ENCODE measurements at regions not wholly inside any gene's neighbourhood (a gene's known extent, or its start where the extent isn't known, plus 50 kb on each side); places are given as distances from the start of the nearest gene placed in this dataset.

DNA sequence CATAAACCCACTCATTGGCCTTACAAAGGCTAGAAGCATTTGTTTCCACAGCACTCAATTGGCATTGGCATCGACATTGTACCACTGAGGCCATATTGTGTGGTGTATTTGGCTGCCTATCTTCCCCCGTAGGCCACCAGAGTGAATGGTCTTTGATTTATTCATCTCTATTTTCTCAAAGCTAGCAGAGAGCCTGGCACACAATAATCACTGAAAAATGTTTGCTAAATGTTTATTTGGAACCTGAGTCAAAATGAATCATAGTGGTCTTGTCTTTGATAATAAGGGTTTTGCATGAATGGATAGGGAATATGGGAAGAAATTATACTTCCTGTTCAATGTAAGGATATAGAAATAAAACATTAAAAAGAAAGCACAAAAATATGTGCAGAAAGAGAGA is 107.3 kb upstream of the SLC8A1 start:
- H3K9me3 ChIP-seq (ENCODE audit: control insufficient read depth, low read depth, low read length) = no peaks in the 10 kb centered on the region
- H3K4me1 ChIP-seq (ENCODE audit: control insufficient read depth, insufficient read depth, low read length) = no peaks in the 10 kb centered on the region
- H3K27me3 ChIP-seq (ENCODE audit: control insufficient read depth, insufficient read depth, low read length) = no peaks in the 10 kb centered on the region
- no peak overlapping the region for H3K4me3 ChIP-seq (ENCODE audit: low read length)
- no peaks in the 10 kb centered on the region for H3K36me3 ChIP-seq (ENCODE audit: control insufficient read depth, insufficient read depth, low read length)
- H3K27ac ChIP-seq (ENCODE audit: low read length) = no peak overlapping the region
- no peak for DNase-seq
- WGBS (ENCODE audit: insufficient coverage, low lambda C conversion rate) = no CpG with 5 or more reads among the region's 2 CpGs

- no peaks in the 10 kb centered on the region for H3K27me3 ChIP-seq (ENCODE audit: control insufficient read depth, insufficient read depth, low read length)
- no peaks in the 10 kb centered on the region for H3K9me3 ChIP-seq (ENCODE audit: control insufficient read depth, low read depth, low read length)
- no peaks in the 10 kb centered on the region for H3K4me1 ChIP-seq (ENCODE audit: control insufficient read depth, insufficient read depth, low read length)
- no peak overlapping the region for H3K27ac ChIP-seq (ENCODE audit: low read length)
- DNase-seq = no peak
- no peak overlapping the region for H3K4me3 ChIP-seq (ENCODE audit: low read length)
- no peaks in the 10 kb centered on the region for H3K36me3 ChIP-seq (ENCODE audit: control insufficient read depth, insufficient read depth, low read length)
- 75% methylated on average over 2 of the region's 2 CpGs for whole genome bisulfite sequencing (ENCODE audit: insufficient coverage, low lambda C conversion rate)
These were observed 112.3 kb upstream of the SLC8A1 start for GRCh38 chr2:40564184-40564583.

GRCh38 chr2:40579247-40579646 is 127.4 kb upstream of the SLC8A1 start:
- WGBS (ENCODE audit: insufficient coverage, low lambda C conversion rate) = 89% methylated on average over 1 of the region's 1 CpG
- Histone ChIP-seq H3K9me3 (ENCODE audit: control insufficient read depth, low read depth, low read length) (no peaks in the 10 kb centered on the region), H3K4me1 (ENCODE audit: control insufficient read depth, insufficient read depth, low read length) (no peaks in the 10 kb centered on the region), H3K36me3 (ENCODE audit: control insufficient read depth, insufficient read depth, low read length) (no peaks in the 10 kb centered on the region), H3K4me3 (ENCODE audit: low read length) (no peak overlapping the region), H3K27me3 (ENCODE audit: control insufficient read depth, insufficient read depth, low read length) (no peaks in the 10 kb centered on the region), H3K27ac (ENCODE audit: low read length) (no peak overlapping the region)
- DNase-seq = no peak

- DNase-seq = no peak
- no peaks in the 10 kb centered on the region for H3K4me1 ChIP-seq (ENCODE audit: control insufficient read depth, insufficient read depth, low read length)
- H3K27ac ChIP-seq (ENCODE audit: low read length) = no peak overlapping the region
- no peaks in the 10 kb centered on the region for H3K27me3 ChIP-seq (ENCODE audit: control insufficient read depth, insufficient read depth, low read length)
- H3K4me3 ChIP-seq (ENCODE audit: low read length) = no peak overlapping the region
- WGBS (ENCODE audit: insufficient coverage, low lambda C conversion rate) = 100% methylated on average over 1 of the region's 2 CpGs
- H3K36me3 ChIP-seq (ENCODE audit: control insufficient read depth, insufficient read depth, low read length) = no peaks in the 10 kb centered on the region
- H3K9me3 ChIP-seq (ENCODE audit: control insufficient read depth, low read depth, low read length) = no peaks in the 10 kb centered on the region
These were observed 132.5 kb upstream of the SLC8A1 start for GRCh38 chr2:40584432-40584831.

DNA sequence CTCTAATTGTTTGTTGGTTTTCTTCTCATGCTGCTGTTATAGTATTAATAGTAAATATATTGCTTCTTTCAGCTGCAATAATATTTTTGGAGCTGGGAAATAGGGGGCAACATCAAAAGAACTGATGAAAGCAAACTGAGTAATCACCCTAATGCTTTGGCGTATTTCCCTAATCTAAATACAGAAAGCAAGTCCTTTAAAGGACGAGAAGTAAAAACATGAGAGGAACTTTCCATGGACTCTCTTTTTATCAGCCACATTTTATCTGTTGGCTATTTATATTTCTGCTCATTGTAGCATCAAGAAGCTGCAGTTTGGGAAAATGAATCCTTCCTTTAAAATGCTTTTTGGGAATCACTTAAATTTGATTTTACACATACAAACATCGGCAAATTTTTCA is 139.9 kb upstream of the SLC8A1 start:
- DNase-seq = no peak
- H3K27ac ChIP-seq (ENCODE audit: low read length) = no peak overlapping the region
- H3K9me3 ChIP-seq (ENCODE audit: control insufficient read depth, low read depth, low read length) = no peaks in the 10 kb centered on the region
- no peak overlapping the region for H3K4me3 ChIP-seq (ENCODE audit: low read length)
- no peaks in the 10 kb centered on the region for H3K4me1 ChIP-seq (ENCODE audit: control insufficient read depth, insufficient read depth, low read length)
- H3K27me3 ChIP-seq (ENCODE audit: control insufficient read depth, insufficient read depth, low read length) = no peaks in the 10 kb centered on the region
- no peaks in the 10 kb centered on the region for H3K36me3 ChIP-seq (ENCODE audit: control insufficient read depth, insufficient read depth, low read length)
- WGBS (ENCODE audit: insufficient coverage, low lambda C conversion rate) = 62% methylated on average over 3 of the region's 3 CpGs

- WGBS (ENCODE audit: insufficient coverage, low lambda C conversion rate) = 41% methylated on average over 2 of the region's 2 CpGs
- no peak for DNase-seq
- Histone ChIP-seq H3K36me3 (ENCODE audit: control insufficient read depth, insufficient read depth, low read length) (no peaks in the 10 kb centered on the region), H3K4me3 (ENCODE audit: low read length) (no peak overlapping the region), H3K4me1 (ENCODE audit: control insufficient read depth, insufficient read depth, low read length) (no peaks in the 10 kb centered on the region), H3K27me3 (ENCODE audit: control insufficient read depth, insufficient read depth, low read length) (no peaks in the 10 kb centered on the region), H3K9me3 (ENCODE audit: control insufficient read depth, low read depth, low read length) (no peaks in the 10 kb centered on the region), H3K27ac (ENCODE audit: low read length) (no peak overlapping the region)
These were observed 140.3 kb upstream of the SLC8A1 start for GRCh38 chr2:40592218-40592617.

DNA sequence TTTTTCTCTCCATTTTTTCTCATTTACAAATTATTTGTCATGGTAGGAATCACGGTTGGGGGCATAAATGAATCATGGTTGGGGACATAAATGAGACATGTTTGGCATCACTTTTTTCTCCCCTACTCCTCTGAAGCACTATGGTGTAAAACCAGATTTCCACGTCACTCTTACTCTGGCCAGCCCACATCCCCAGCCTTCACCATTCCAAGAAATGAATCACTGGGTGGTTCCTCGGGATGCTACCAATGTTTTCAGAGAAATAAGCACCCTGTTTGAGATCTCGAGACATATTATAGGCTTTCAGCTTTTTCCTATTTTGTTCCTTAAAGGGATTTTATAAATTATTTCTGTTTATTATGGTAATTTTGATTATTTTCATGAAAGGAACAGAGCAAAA is 155.0 kb upstream of the SLC8A1 start:
- no peak for DNase-seq
- no peak overlapping the region for H3K4me3 ChIP-seq (ENCODE audit: low read length)
- no peak overlapping the region for H3K27ac ChIP-seq (ENCODE audit: low read length)
- H3K36me3 ChIP-seq (ENCODE audit: control insufficient read depth, insufficient read depth, low read length) = no peaks in the 10 kb centered on the region
- no peaks in the 10 kb centered on the region for H3K27me3 ChIP-seq (ENCODE audit: control insufficient read depth, insufficient read depth, low read length)
- no peaks in the 10 kb centered on the region for H3K9me3 ChIP-seq (ENCODE audit: control insufficient read depth, low read depth, low read length)
- H3K4me1 ChIP-seq (ENCODE audit: control insufficient read depth, insufficient read depth, low read length) = no peaks in the 10 kb centered on the region
- 93% methylated on average over 3 of the region's 4 CpGs for WGBS (ENCODE audit: insufficient coverage, low lambda C conversion rate)

- Histone ChIP-seq H3K9me3 (ENCODE audit: control insufficient read depth, low read depth, low read length) (no peaks in the 10 kb centered on the region), H3K4me1 (ENCODE audit: control insufficient read depth, insufficient read depth, low read length) (no peaks in the 10 kb centered on the region), H3K4me3 (ENCODE audit: low read length) (no peak overlapping the region), H3K27ac (ENCODE audit: low read length) (no peak overlapping the region), H3K27me3 (ENCODE audit: control insufficient read depth, insufficient read depth, low read length) (no peaks in the 10 kb centered on the region), H3K36me3 (ENCODE audit: control insufficient read depth, insufficient read depth, low read length) (no peaks in the 10 kb centered on the region)
- DNase-seq = no peak
- WGBS (ENCODE audit: insufficient coverage, low lambda C conversion rate) = no CpG with 5 or more reads among the region's 4 CpGs
These were observed 159.3 kb upstream of the SLC8A1 start for GRCh38 chr2:40611196-40611595.

DNA sequence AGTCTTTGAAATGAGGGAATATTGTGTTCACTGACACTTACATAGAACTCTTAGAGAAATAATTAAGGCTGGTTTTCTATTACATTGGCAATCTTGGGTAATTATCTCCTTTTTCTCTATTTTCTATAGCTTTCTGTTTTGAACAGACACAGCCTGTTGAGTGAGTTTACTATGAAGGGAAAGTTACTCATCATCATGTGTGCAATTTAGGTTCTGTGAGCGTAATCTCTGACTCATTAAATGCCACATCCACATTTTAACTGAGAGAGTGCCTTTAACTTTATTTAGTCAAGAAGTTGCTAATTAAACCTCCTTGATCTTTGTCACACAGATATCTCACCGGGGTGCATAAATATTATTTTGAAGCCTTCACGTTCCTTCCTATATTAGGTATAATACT is 174.0 kb upstream of the SLC8A1 start:
- Histone ChIP-seq H3K27me3 (ENCODE audit: control insufficient read depth, insufficient read depth, low read length) (no peaks in the 10 kb centered on the region), H3K27ac (ENCODE audit: low read length) (no peak overlapping the region), H3K4me1 (ENCODE audit: control insufficient read depth, insufficient read depth, low read length) (no peaks in the 10 kb centered on the region), H3K4me3 (ENCODE audit: low read length) (no peak overlapping the region), H3K36me3 (ENCODE audit: control insufficient read depth, insufficient read depth, low read length) (no peaks in the 10 kb centered on the region), H3K9me3 (ENCODE audit: control insufficient read depth, low read depth, low read length) (no peaks in the 10 kb centered on the region)
- 65% methylated on average over 2 of the region's 3 CpGs for WGBS (ENCODE audit: insufficient coverage, low lambda C conversion rate)
- DNase-seq = no peak

GRCh38 chr2:40628556-40628955 is 176.7 kb upstream of the SLC8A1 start:
- Histone ChIP-seq H3K27ac (ENCODE audit: low read length) (no peak overlapping the region), H3K4me3 (ENCODE audit: low read length) (no peak overlapping the region), H3K36me3 (ENCODE audit: control insufficient read depth, insufficient read depth, low read length) (no peaks in the 10 kb centered on the region), H3K9me3 (ENCODE audit: control insufficient read depth, low read depth, low read length) (no peaks in the 10 kb centered on the region), H3K27me3 (ENCODE audit: control insufficient read depth, insufficient read depth, low read length) (no peaks in the 10 kb centered on the region), H3K4me1 (ENCODE audit: control insufficient read depth, insufficient read depth, low read length) (no peaks in the 10 kb centered on the region)
- no peak for DNase-seq
- 40% methylated on average over 2 of the region's 3 CpGs for WGBS (ENCODE audit: insufficient coverage, low lambda C conversion rate)

- Histone ChIP-seq H3K36me3 (ENCODE audit: control insufficient read depth, insufficient read depth, low read length) (no peaks in the 10 kb centered on the region), H3K4me3 (ENCODE audit: low read length) (no peak overlapping the region), H3K9me3 (ENCODE audit: control insufficient read depth, low read depth, low read length) (no peaks in the 10 kb centered on the region), H3K4me1 (ENCODE audit: control insufficient read depth, insufficient read depth, low read length) (no peaks in the 10 kb centered on the region), H3K27ac (ENCODE audit: low read length) (no peak overlapping the region), H3K27me3 (ENCODE audit: control insufficient read depth, insufficient read depth, low read length) (no peaks in the 10 kb centered on the region)
- no peak for DNase-seq
- WGBS (ENCODE audit: insufficient coverage, low lambda C conversion rate) = 89% methylated on average over 1 of the region's 4 CpGs
These were observed 178.0 kb upstream of the SLC8A1 start for GRCh38 chr2:40629768-40630434.
